Common myeloid progenitor, CD34-positive (primary cell): ENCODE measurements at regions not wholly inside any gene's neighbourhood (a gene's known extent, or its start where the extent isn't known, plus 50 kb on each side); places are given as distances from the start of the nearest gene placed in this dataset.

ENCODE experiments used
- CTCF ChIA-PET: fragments of 350-600 bp; sonication (Branson Sonifier 250); formaldehyde crosslinking; loops from one replicate; lab custom pipeline; 2021; ENCODE audit warnings: antibody characterized with exemption; lab: Charles Lee
- POLR2A ChIA-PET: fragments of 350-600 bp; sonication (Branson Sonifier 250); formaldehyde crosslinking; loops from one replicate; lab custom pipeline; 2021; ENCODE audit warnings: antibody characterized with exemption; lab: Charles Lee
- DNase-seq, 3 donors: peaks; one replicate each; pipeline versions ENCODE4 v3.0.0 to v3.0.0-alpha.2; 2013
- H3K27ac ChIP-seq, 2 experiments: 1 replicate in 1 of 2; 2 replicates in 1 of 2; pipeline ENCODE4 v1.7.0; 2013; ENCODE audit warnings: inconsistent platforms in 2 of 2, low read length in 2 of 2, mild to moderate bottlenecking in 2 of 2, low read depth in 1 of 2, moderate library complexity in 1 of 2; ENCODE audit not compliant: severe bottlenecking in 2 of 2, insufficient read depth in 1 of 2, poor library complexity in 1 of 2
- H3K27me3 ChIP-seq, 5 experiments: replicated peaks in 2 of 5; 1 replicate in 3 of 5; 2 replicates in 2 of 5; pipeline versions ENCODE4 v1.6.1 to v1.7.0; 2013; ENCODE audit warnings: low read length in 4 of 5, mild to moderate bottlenecking in 2 of 5, moderate library complexity in 2 of 5, inconsistent platforms in 1 of 5; ENCODE audit not compliant: insufficient read depth in 5 of 5, control insufficient read depth in 4 of 5
- H3K36me3 ChIP-seq, 4 experiments: 1 replicate in 2 of 4; 2 replicates in 2 of 4; pipeline versions ENCODE4 v1.6.1 to v1.7.0; 2013; ENCODE audit warnings: low read length in 3 of 4, control low read depth in 1 of 4, mild to moderate bottlenecking in 1 of 4; ENCODE audit not compliant: control insufficient read depth in 4 of 4, insufficient read depth in 4 of 4
- H3K4me1 ChIP-seq, 4 experiments: 1 replicate in 3 of 4; 2 replicates in 1 of 4; pipeline versions ENCODE4 v1.6.1 to v1.7.1; 2013; ENCODE audit warnings: low read length in 3 of 4, mild to moderate bottlenecking in 3 of 4, control low read depth in 1 of 4, inconsistent platforms in 1 of 4, moderate library complexity in 1 of 4; ENCODE audit not compliant: control insufficient read depth in 4 of 4, insufficient read depth in 4 of 4; ENCODE audit errors: control extremely low read depth in 1 of 4
- H3K4me3 ChIP-seq, 7 experiments: 1 replicate in 4 of 7; 2 replicates in 3 of 7; pipeline versions ENCODE4 v1.5.1 to v1.7.0; 2013; ENCODE audit warnings: mild to moderate bottlenecking in 7 of 7, low read length in 6 of 7, moderate library complexity in 6 of 7, inconsistent platforms in 2 of 7, low read depth in 2 of 7, control low read depth in 1 of 7; ENCODE audit not compliant: insufficient read depth in 4 of 7, control insufficient read depth in 1 of 7; ENCODE audit errors: extremely low read depth in 1 of 7
- H3K9me3 ChIP-seq, 5 experiments: 1 replicate in 4 of 5; 2 replicates in 1 of 5; pipeline versions ENCODE4 v1.6.1 to v1.7.1; 2013; ENCODE audit warnings: low read length in 4 of 5, mild to moderate bottlenecking in 2 of 5, inconsistent platforms in 1 of 5, low read depth in 1 of 5, moderate library complexity in 1 of 5; ENCODE audit not compliant: control insufficient read depth in 4 of 5, insufficient read depth in 2 of 5; ENCODE audit errors: control extremely low read depth in 1 of 5
- WGBS: methylation state at CpG from one replicate; pipeline ENCODE4 v1.1.5; 2013; ENCODE audit not compliant: insufficient coverage; 5-methylcytosine and 5-hydroxymethylcytosine counted together

GRCh38 chr6:28711325-28711724 lies 185.6 kb downstream of the GPX5 start:
- no peaks in the 10 kb centered on the region for H3K36me3 ChIP-seq
- 100% methylated on average over 1 of the region's 4 CpGs for WGBS
- H3K27ac ChIP-seq: no peak overlapping the region
- CTCF ChIA-PET: no interaction called here
- DNase-seq: peak in 1 of 3 donors; percentile 35
- H3K4me1 ChIP-seq: no peaks in the 10 kb centered on the region
- POLR2A ChIA-PET: no interaction called here
- H3K9me3 ChIP-seq: peaks cover 8 to 41% (median 24%) of the 10 kb centered on the region in 5 experiments
- no peak overlapping the region for H3K4me3 ChIP-seq
- H3K27me3 ChIP-seq: peaks cover 12 to 51% (median 28%) of the 10 kb centered on the region in 5 experiments

- Histone ChIP-seq H3K27me3 (peaks cover 12 to 56% (median 28%) of the 10 kb centered on the region in 5 experiments), H3K9me3 (peaks cover 8 to 35% (median 24%) of the 10 kb centered on the region in 5 experiments), H3K4me1 (no peaks in the 10 kb centered on the region), H3K27ac (no peak overlapping the region), H3K36me3 (no peaks in the 10 kb centered on the region), H3K4me3 (no peak overlapping the region)
- ChIA-PET POLR2A (no interaction called here), CTCF (no interaction called here)
- peak in 2 of 3 donors; percentile 39 to 67 for DNase-seq
- 53% methylated on average over 3 of the region's 5 CpGs for WGBS
Observed at GRCh38 chr6:28711788-28712341, 186.2 kb downstream of the GPX5 start.

- CTCF ChIA-PET: no interaction called here
- H3K9me3 ChIP-seq: peaks cover 6 to 29% (median 18%) of the 10 kb centered on the region in 5 experiments
- POLR2A ChIA-PET: interaction anchor here (0.6 kb wide), 1 partner anchor 140 kb away, joined by 3 read pairs; no protein-coding TSS in a partner anchor
Observed at GRCh38 chr6:28712982-28713381, 187.3 kb downstream of the GPX5 start.

GRCh38 chr6:28719275-28719940 lies 193.7 kb downstream of the GPX5 start:
- WGBS: 24% methylated on average over 7 of the region's 11 CpGs
- CTCF ChIA-PET: interaction anchor here (2.4 kb wide), 1 partner anchor 10 kb away, joined by 5 read pairs; no protein-coding TSS in a partner anchor
- no peaks in the 10 kb centered on the region for H3K36me3 ChIP-seq
- no peak overlapping the region for H3K4me3 ChIP-seq
- peak in 1 of 3 donors; percentile 33 for DNase-seq
- no peaks in the 10 kb centered on the region for H3K4me1 ChIP-seq
- peaks cover 8 to 65% (median 27%) of the 10 kb centered on the region in 5 experiments for H3K27me3 ChIP-seq
- H3K9me3 ChIP-seq: no peaks in the 10 kb centered on the region
- no peak overlapping the region for H3K27ac ChIP-seq
- POLR2A ChIA-PET: no interaction called here

More at GRCh38 chr6:28712982-28713381, 187.3 kb downstream of the GPX5 start:
- Histone ChIP-seq H3K27me3 (peaks cover 12 to 64% (median 28%) of the 10 kb centered on the region in 5 experiments), H3K27ac (no peak overlapping the region), H3K4me1 (no peaks in the 10 kb centered on the region), H3K36me3 (no peaks in the 10 kb centered on the region), H3K4me3 (no peak overlapping the region)
- peak in 2 of 3 donors; percentile 63 to 82 for DNase-seq
- no CpG with 5 or more reads among the region's 1 CpG for WGBS

- ChIA-PET POLR2A (no interaction called here), CTCF (interaction anchor here (2.4 kb wide), 1 partner anchor 8 kb away, joined by 5 read pairs; no protein-coding TSS in a partner anchor)
- no peaks in the 10 kb centered on the region for H3K4me1 ChIP-seq
Observed at GRCh38 chr6:28720357-28721231, 194.9 kb downstream of the GPX5 start.

GRCh38 chr6:28721372-28721771 lies 195.7 kb downstream of the GPX5 start:
- no CpG with 5 or more reads among the region's 2 CpGs for WGBS
- no peak overlapping the region for H3K4me3 ChIP-seq
- ChIA-PET CTCF (no interaction called here), POLR2A (no interaction called here)
- H3K9me3 ChIP-seq: no peaks in the 10 kb centered on the region
- no peak overlapping the region for H3K27ac ChIP-seq
- no peak for DNase-seq
- no peaks in the 10 kb centered on the region for H3K36me3 ChIP-seq
- peaks cover 8 to 79% (median 40%) of the 10 kb centered on the region in 5 experiments for H3K27me3 ChIP-seq
- H3K4me1 ChIP-seq: no peaks in the 10 kb centered on the region

More at GRCh38 chr6:28720357-28721231, 194.9 kb downstream of the GPX5 start:
- H3K27ac ChIP-seq: no peak overlapping the region
- no peak for DNase-seq
- peaks cover 8 to 72% (median 35%) of the 10 kb centered on the region in 5 experiments for H3K27me3 ChIP-seq
- 76% methylated on average over 14 of the region's 26 CpGs for WGBS
- no peaks in the 10 kb centered on the region for H3K36me3 ChIP-seq
- no peak overlapping the region for H3K4me3 ChIP-seq
- H3K9me3 ChIP-seq: no peaks in the 10 kb centered on the region
